Right atrium auricular region (tissue), 2 donors: ENCODE measurements at regions not wholly inside any gene's neighbourhood (a gene's known extent, or its start where the extent isn't known, plus 50 kb on each side); places are given as distances from the start of the nearest gene placed in this dataset.

Experiments
- DNase-seq: peaks from one replicate; pipeline ENCODE4 v3.0.0-alpha.2; 2019; ENCODE audit warnings: low spot score
- H3K27ac ChIP-seq, 2 donors: fragments of 200-600 bp; sonication (generic); 1 replicate in 1 of 2; 2 replicates in 1 of 2; pipeline ENCODE4 v1.5.1; 2016 to 2019
- H3K27me3 ChIP-seq, 2 donors: fragments of 200-600 bp; sonication (generic); one replicate each; pipeline versions ENCODE4 v1.5.1 to v1.6.0; 2017 to 2019
- H3K36me3 ChIP-seq: fragments of 200-600 bp; sonication (generic); one replicate; pipeline ENCODE4 v1.5.1; 2016
- H3K4me1 ChIP-seq, 2 donors: fragments of 200-600 bp; sonication (generic); one replicate each; pipeline versions ENCODE4 v1.5.1 to v1.6.0; 2017 to 2019
- H3K4me3 ChIP-seq, 2 donors: fragments of 200-600 bp; sonication (generic); 1 replicate in 1 of 2; 2 replicates in 1 of 2; pipeline ENCODE4 v1.5.1; 2017 to 2019; ENCODE audit warnings: mild to moderate bottlenecking in 1 of 2, moderate library complexity in 1 of 2
- H3K9me3 ChIP-seq, 2 donors: fragments of 200-600 bp; sonication (generic); one replicate each; pipeline ENCODE4 v1.5.1; 2019
- TF ChIP-seq, protein P1 (sequence below), 2 donors: fragments of 200-600 bp; sonication (generic); IDR thresholded peaks; one replicate each; pipeline ENCODE4 v1.5.1; 2019; ENCODE audit warnings: antibody characterized with exemption in 2 of 2

DNA sequence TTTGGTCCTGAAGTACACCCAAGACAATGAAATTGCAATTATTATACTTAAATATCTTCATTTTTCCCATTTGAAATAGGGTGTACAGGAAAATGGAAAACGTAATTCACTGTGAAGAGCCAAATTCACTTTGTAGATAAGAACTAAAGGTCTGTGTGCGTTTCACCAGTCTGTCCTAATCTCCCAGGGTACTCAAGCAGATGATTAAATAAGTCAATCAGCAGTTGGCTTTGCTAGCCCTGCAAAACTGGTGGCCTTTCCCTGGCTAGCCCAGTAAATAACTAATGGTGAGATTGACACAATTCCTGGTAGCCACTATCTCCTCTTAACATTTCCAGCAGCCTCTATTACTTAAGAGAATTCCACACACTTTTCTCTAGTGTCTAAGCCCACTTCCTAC lies 389.3 kb downstream of the TBL1XR1 start:
- no peaks in the 10 kb centered on the region for H3K4me1 ChIP-seq
- H3K27ac ChIP-seq, result no peak overlapping the region
- H3K27me3 ChIP-seq, result no peaks in the 10 kb centered on the region
- no peaks in the 10 kb centered on the region for H3K9me3 ChIP-seq
- TF ChIP-seq, protein P1, sequence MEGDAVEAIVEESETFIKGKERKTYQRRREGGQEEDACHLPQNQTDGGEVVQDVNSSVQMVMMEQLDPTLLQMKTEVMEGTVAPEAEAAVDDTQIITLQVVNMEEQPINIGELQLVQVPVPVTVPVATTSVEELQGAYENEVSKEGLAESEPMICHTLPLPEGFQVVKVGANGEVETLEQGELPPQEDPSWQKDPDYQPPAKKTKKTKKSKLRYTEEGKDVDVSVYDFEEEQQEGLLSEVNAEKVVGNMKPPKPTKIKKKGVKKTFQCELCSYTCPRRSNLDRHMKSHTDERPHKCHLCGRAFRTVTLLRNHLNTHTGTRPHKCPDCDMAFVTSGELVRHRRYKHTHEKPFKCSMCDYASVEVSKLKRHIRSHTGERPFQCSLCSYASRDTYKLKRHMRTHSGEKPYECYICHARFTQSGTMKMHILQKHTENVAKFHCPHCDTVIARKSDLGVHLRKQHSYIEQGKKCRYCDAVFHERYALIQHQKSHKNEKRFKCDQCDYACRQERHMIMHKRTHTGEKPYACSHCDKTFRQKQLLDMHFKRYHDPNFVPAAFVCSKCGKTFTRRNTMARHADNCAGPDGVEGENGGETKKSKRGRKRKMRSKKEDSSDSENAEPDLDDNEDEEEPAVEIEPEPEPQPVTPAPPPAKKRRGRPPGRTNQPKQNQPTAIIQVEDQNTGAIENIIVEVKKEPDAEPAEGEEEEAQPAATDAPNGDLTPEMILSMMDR (IDR thresholded peaks at IDR 0.05), result no peak
- no peak for DNase-seq
- H3K4me3 ChIP-seq, result no peak overlapping the region
- no peaks in the 10 kb centered on the region for H3K36me3 ChIP-seq

DNA sequence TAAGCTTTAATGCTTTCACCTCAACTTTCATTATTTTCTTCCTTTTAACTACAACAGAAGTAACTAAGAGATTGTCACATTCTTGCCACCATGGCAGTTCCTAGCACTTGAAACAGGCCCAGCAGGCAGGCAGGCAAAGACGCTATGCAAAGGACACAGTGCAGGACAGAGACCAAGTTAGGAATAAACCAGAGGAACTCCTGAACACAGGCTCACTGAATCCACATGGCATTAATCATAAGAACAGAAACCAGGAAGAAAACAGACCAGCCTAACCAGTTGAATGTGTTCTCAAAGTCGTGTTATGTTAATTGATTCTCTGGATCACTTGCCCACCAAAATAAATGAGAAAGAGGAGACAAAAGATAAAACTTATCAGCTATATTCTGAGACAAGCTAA lies 397.6 kb downstream of the TBL1XR1 start:
- Histone ChIP-seq H3K36me3 (no peaks in the 10 kb centered on the region), H3K4me1 (no peaks in the 10 kb centered on the region), H3K27ac (no peak overlapping the region), H3K4me3 (no peak overlapping the region), H3K9me3 (peaks cover 0 to 5% of the 10 kb centered on the region in 2 donors), H3K27me3 (no peaks in the 10 kb centered on the region)
- DNase-seq, result no peak
- TF ChIP-seq, protein P1 (IDR thresholded peaks at IDR 0.05), result no peak

DNA sequence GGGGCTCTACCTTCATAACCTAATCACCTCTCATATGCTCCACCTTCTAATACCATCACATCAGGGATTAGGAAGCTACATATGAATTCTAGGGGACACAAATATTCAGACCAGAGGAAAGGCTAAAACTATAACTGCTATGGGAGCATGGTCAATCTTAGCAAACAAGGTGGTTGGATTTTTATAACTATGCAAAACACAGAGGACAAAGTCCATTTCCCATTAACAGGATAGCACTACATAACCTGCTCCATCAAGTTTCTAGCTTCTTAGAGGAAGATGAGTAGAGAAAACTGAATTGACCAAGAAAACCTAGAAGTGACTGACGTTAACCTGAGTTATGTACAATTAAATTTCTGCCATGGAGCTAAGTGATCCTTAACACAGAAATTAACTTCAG lies 398.6 kb downstream of the TBL1XR1 start:
- no peak overlapping the region for H3K4me3 ChIP-seq
- no peaks in the 10 kb centered on the region for H3K36me3 ChIP-seq
- no peaks in the 10 kb centered on the region for H3K4me1 ChIP-seq
- peaks cover 0 to 5% of the 10 kb centered on the region in 2 donors for H3K9me3 ChIP-seq
- TF ChIP-seq, protein P1 (IDR thresholded peaks at IDR 0.05), result no peak
- no peak for DNase-seq
- H3K27me3 ChIP-seq, result no peaks in the 10 kb centered on the region
- no peak overlapping the region for H3K27ac ChIP-seq

DNA sequence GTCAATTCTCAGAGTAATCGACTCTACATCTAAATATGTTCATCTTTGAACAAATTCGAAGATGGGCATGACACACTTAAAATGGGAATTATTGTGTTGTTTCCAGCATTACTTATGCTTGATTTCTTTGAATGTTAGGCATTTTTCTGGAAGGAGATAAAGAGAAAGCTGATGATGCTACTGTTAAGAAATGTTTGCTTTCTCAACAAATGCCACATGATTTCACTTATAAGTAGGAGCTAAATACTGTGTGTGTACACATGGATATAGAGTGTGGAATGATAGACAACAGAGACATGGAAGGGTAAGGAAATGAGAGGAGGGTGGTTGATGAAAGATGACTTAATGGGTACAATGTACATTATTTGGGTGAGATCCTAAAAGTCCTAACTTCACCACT lies 400.9 kb downstream of the TBL1XR1 start:
- H3K27ac ChIP-seq, result no peak overlapping the region
- no peak overlapping the region for H3K4me3 ChIP-seq
- H3K27me3 ChIP-seq, result no peaks in the 10 kb centered on the region
- TF ChIP-seq, protein P1 (IDR thresholded peaks at IDR 0.05), result no peak
- no peaks in the 10 kb centered on the region for H3K36me3 ChIP-seq
- H3K9me3 ChIP-seq, result peaks cover 0 to 5% of the 10 kb centered on the region in 2 donors
- no peak for DNase-seq
- H3K4me1 ChIP-seq, result no peaks in the 10 kb centered on the region

DNA sequence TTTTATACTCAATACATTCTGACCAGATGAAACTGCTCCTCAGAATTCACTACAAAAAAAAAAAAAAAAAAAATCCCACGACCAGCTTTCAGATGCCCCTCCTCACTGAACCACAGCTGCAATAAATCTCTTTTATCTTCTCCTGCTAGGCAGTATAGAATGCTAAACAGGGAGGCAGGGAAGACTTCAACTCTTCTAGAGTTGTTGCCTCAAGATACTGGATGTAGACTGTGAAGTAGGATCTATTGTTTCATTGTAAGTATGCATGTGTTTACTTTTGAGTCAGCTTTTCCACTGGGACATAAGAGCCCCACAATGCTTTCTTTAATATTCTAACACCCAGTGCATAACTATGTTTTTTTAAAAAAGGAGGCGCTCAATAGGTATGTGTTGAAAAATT lies 401.4 kb downstream of the TBL1XR1 start:
- Histone ChIP-seq H3K27me3 (no peaks in the 10 kb centered on the region), H3K4me3 (no peak overlapping the region)
- TF ChIP-seq, protein P1 (IDR thresholded peaks at IDR 0.05), result no peak

DNA sequence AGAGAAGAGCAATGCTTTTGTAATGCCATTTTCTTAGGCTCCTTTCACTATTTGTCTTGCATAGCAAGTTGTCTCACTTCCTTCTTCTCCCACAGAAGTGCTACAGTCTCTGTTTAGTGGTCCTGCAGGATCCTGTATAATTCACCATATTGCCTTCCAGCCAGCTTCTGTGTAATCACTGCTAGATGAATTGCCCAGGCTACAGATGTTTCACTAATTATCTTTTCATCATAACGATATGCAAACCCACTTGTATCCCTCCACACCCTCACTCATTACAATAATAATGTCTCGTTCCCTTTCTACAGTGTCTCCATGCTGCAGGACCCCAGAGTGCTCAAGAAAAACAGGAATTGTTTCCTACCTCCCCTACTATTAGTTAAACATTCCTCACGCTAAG lies 402.9 kb downstream of the TBL1XR1 start:
- TF ChIP-seq, protein P1 (IDR thresholded peaks at IDR 0.05), result no peak
- DNase-seq, result no peak
- H3K9me3 ChIP-seq, result no peaks in the 10 kb centered on the region
- H3K4me1 ChIP-seq, result no peaks in the 10 kb centered on the region
- no peak overlapping the region for H3K4me3 ChIP-seq
- no peak overlapping the region for H3K27ac ChIP-seq
- H3K36me3 ChIP-seq, result no peaks in the 10 kb centered on the region
- H3K27me3 ChIP-seq, result no peaks in the 10 kb centered on the region

More for the DNA sequence above, 401.4 kb downstream of the TBL1XR1 start:
- no peak for DNase-seq
- no peak overlapping the region for H3K27ac ChIP-seq
- no peaks in the 10 kb centered on the region for H3K4me1 ChIP-seq
- H3K9me3 ChIP-seq, result peaks cover 0 to 5% of the 10 kb centered on the region in 2 donors
- no peaks in the 10 kb centered on the region for H3K36me3 ChIP-seq
